Lower lobe of right lung (tissue), 2 donors: ENCODE measurements at regions not wholly inside any gene's neighbourhood (a gene's known extent, or its start where the extent isn't known, plus 50 kb on each side); places are given as distances from the start of the nearest gene placed in this dataset.

Experiments used
- ATAC-seq, 2 donors: fragments of 200-7000 bp; cut with Tn5 transposase; one replicate each; pipeline ENCODE4 v1.9.1; 2020 to 2022; ENCODE audit warnings: mild to moderate bottlenecking in 2 of 2, moderate library complexity in 2 of 2
- DNase-seq: peaks from one replicate; pipeline ENCODE4 v3.0.0-alpha.2; 2020
- H3K27ac ChIP-seq: fragments of 200-600 bp; one replicate; pipeline ENCODE4 v1.8.0; 2022
- H3K27me3 ChIP-seq: fragments of 200-600 bp; one replicate; pipeline ENCODE4 v1.8.0; 2022; ENCODE audit warnings: low read depth
- H3K36me3 ChIP-seq: fragments of 200-600 bp; one replicate; pipeline ENCODE4 v1.8.0; 2022; ENCODE audit warnings: mild to moderate bottlenecking
- H3K4me1 ChIP-seq: fragments of 200-600 bp; one replicate; pipeline ENCODE4 v1.8.0; 2022
- H3K4me3 ChIP-seq: fragments of 200-600 bp; one replicate; pipeline ENCODE4 v1.8.0; 2022; ENCODE audit warnings: mild to moderate bottlenecking
- H3K9me3 ChIP-seq: fragments of 200-600 bp; one replicate; pipeline ENCODE4 v1.8.0; 2022
- intact Hi-C: fragments of 100-400 bp; cut with DNase I; formaldehyde crosslinking; loops from one replicate; pipeline ENCODE4 v1.11.0; 2022
- TF ChIP-seq, protein P1 (sequence below): fragments of 200-600 bp; IDR thresholded peaks from one replicate; pipeline ENCODE4 v1.8.0; 2022; ENCODE audit warnings: antibody characterized with exemption, mild to moderate bottlenecking
- donor health status: DM: no; HTN: yes; CAD: no; lungs with severe emphysema.

DNA sequence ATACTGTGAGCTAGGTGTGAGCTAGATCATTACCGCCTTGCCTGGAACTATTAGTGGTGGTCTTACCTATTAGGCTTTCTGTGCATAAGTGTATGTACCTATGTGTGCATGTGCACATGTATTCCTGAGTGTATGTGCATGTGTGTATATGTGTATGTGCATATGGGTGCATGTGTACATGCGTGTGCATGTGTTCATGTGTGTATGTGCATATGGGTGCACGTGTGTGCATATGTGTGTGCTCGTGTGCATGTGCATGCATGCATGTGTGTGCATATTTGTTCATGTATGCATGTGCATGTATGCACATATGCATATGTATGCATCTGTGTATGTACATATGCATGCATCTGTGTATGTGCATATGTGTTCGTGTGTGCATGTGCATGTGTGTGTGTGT lies 508.3 kb upstream of the ADARB2 start:
- no peaks in the 10 kb centered on the region for H3K4me1 ChIP-seq
- no peak for DNase-seq
- no peaks in the 10 kb centered on the region for H3K27me3 ChIP-seq
- H3K9me3 ChIP-seq: no peaks in the 10 kb centered on the region
- TF ChIP-seq, protein P1, sequence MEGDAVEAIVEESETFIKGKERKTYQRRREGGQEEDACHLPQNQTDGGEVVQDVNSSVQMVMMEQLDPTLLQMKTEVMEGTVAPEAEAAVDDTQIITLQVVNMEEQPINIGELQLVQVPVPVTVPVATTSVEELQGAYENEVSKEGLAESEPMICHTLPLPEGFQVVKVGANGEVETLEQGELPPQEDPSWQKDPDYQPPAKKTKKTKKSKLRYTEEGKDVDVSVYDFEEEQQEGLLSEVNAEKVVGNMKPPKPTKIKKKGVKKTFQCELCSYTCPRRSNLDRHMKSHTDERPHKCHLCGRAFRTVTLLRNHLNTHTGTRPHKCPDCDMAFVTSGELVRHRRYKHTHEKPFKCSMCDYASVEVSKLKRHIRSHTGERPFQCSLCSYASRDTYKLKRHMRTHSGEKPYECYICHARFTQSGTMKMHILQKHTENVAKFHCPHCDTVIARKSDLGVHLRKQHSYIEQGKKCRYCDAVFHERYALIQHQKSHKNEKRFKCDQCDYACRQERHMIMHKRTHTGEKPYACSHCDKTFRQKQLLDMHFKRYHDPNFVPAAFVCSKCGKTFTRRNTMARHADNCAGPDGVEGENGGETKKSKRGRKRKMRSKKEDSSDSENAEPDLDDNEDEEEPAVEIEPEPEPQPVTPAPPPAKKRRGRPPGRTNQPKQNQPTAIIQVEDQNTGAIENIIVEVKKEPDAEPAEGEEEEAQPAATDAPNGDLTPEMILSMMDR: no peak
- no peak overlapping the region for H3K4me3 ChIP-seq
- no peak overlapping the region for H3K27ac ChIP-seq
- no peak for ATAC-seq
- intact Hi-C loops: no loop called here
- no peaks in the 10 kb centered on the region for H3K36me3 ChIP-seq

DNA sequence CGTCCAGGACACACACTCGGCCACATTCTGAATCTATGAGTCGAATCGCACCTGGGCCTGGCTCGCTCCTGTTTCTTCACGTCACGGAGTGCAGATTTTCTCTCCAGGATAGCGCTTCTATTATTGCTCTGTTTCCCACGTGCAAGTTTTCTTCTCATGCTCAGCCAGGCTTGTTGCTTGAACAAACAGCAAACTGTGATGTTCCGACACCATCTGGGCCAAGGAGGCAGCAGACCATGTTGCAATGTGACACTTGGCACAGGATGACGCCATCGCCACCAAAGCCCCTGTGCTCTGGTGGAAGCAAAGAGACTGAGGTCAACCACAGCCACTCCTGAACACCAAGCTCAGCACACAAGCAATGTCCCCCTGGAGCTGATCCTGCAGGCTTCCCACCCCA lies 507.1 kb upstream of the ADARB2 start:
- intact Hi-C loops: no loop called here
- no peaks in the 10 kb centered on the region for H3K36me3 ChIP-seq
- H3K4me3 ChIP-seq: no peak overlapping the region
- TF ChIP-seq, protein P1: no peak
- DNase-seq (no peak), ATAC-seq (no peak)
- no peaks in the 10 kb centered on the region for H3K9me3 ChIP-seq
- no peak overlapping the region for H3K27ac ChIP-seq
- no peaks in the 10 kb centered on the region for H3K4me1 ChIP-seq
- H3K27me3 ChIP-seq: no peaks in the 10 kb centered on the region

DNA sequence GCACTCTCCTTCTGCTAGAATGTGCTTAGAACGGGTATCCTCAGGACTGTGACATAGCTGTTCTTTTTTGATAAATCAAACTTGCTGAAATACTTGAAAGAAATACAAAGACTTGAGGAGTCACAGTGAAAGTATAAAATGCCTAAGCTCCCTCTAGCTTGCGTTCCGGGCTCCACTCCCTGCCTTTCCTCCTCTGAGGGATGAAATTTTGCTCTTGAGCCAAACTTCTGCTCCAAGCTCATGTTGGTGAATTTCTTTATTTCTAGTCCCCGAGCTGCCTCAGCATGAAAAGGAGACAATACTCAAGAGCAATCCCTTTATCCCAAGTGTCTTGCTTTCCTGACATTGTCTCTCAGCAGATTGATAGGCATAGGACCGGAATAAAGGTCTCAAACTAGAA lies 499.6 kb upstream of the ADARB2 start:
- H3K4me3 ChIP-seq: no peak overlapping the region
- ATAC-seq (no peak), DNase-seq (no peak)
- no peaks in the 10 kb centered on the region for H3K27me3 ChIP-seq
- no peak overlapping the region for H3K27ac ChIP-seq
- no peaks in the 10 kb centered on the region for H3K4me1 ChIP-seq
- TF ChIP-seq, protein P1: no peak
- no peaks in the 10 kb centered on the region for H3K9me3 ChIP-seq
- intact Hi-C loops: no loop called here
- no peaks in the 10 kb centered on the region for H3K36me3 ChIP-seq

DNA sequence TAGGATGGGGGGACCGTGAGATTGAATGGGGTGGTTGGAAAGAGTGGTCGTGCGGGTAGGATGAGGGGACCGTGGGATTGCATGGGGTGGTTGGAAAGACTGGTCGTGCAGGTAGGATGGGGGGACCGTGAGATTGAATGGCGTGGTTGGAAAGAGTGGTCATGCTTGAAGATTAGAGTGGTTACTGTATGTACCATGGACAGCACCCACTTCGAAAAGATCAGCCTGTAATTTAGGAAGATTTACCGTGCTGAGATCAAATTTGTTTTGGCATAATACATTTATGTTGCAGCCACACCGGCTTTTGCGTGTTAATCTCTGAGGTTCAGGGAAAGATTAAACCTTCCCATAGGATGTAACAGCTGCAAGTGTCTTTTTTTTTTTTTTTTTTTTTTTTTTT lies 495.2 kb upstream of the ADARB2 start:
- intact Hi-C loops: no loop called here
- TF ChIP-seq, protein P1: no peak
- Histone ChIP-seq H3K4me1 (no peaks in the 10 kb centered on the region), H3K27ac (no peak overlapping the region), H3K36me3 (no peaks in the 10 kb centered on the region), H3K9me3 (no peaks in the 10 kb centered on the region), H3K27me3 (no peaks in the 10 kb centered on the region), H3K4me3 (no peak overlapping the region)
- DNase-seq (no peak), ATAC-seq (no peak)

DNA sequence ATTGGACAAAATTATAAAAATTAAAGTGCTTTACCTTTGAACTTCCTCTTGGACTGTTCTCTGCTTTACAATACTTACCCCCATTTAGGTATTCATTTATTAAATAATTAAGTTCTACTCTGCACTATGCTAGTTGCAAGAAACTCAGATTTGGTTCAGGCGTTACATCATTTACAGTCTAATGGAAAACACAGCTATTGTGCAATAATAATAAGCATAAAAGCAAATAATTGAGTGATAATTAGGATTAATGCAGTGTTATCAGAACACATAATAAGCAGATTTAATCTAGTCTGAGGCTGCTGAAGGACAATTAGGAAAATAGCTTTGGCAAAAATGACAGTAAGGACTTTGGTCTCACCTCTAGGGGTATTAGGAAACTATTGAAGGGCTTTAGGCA lies 493.2 kb upstream of the ADARB2 start:
- Histone ChIP-seq H3K27me3 (no peaks in the 10 kb centered on the region), H3K27ac (no peak overlapping the region), H3K36me3 (no peaks in the 10 kb centered on the region), H3K9me3 (no peaks in the 10 kb centered on the region), H3K4me3 (no peak overlapping the region), H3K4me1 (no peaks in the 10 kb centered on the region)
- intact Hi-C loops: no loop called here
- no peak for DNase-seq
- no peak for ATAC-seq
- TF ChIP-seq, protein P1: no peak

DNA sequence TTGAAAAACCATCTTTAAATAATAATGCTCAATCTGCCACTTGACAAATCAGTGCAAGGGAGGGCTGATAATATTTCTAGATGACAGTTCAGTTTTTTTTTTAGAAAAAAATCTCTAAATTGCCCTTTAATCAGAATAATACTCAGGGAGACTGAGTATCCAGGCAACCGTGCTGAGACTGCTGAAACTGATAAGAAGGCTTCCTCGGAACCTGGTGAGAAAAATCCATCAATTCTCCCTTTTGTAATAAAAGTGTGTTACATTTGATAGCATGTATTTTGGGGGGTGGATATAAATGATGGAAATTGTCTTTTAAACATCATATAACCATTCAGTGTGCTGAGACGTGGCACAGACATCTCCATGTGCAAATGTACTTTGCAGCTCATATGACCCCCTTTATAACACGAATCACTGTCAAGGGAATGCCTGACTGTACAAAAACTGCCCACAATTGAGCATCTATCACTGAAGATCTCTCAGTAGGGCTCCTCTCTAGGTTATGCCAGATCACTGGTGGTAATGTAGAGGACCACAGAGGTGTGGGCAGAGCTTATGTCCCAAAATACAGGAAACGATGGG lies 491.1 kb upstream of the ADARB2 start:
- ATAC-seq: no peak
- TF ChIP-seq, protein P1: no peak
- no peak overlapping the region for H3K4me3 ChIP-seq
- intact Hi-C loops: no loop called here
- H3K9me3 ChIP-seq: no peaks in the 10 kb centered on the region
- no peaks in the 10 kb centered on the region for H3K27me3 ChIP-seq
- H3K27ac ChIP-seq: no peak overlapping the region
- DNase-seq: no peak
- no peaks in the 10 kb centered on the region for H3K36me3 ChIP-seq
- H3K4me1 ChIP-seq: no peaks in the 10 kb centered on the region
